HEK293T (cell line): ENCODE measurements at regions not wholly inside any gene's neighbourhood (a gene's known extent, or its start where the extent isn't known, plus 50 kb on each side); places are given as distances from the start of the nearest gene placed in this dataset.

Experiments used
- FOXA1 ChIP-seq: fragments of 450-650 bp; IDR thresholded peaks from 2 replicates; pipeline ENCODE4 v1.6.1; 2016; ENCODE audit warnings: mild to moderate bottlenecking
- SUZ12 ChIP-seq: fragments of 450-650 bp; IDR thresholded peaks from 2 replicates; pipeline ENCODE4 v1.6.1; 2016; ENCODE audit warnings: mild to moderate bottlenecking
- TARDBP ChIP-seq: fragments of 450-650 bp; IDR thresholded peaks from 2 replicates; pipeline ENCODE4 v1.6.1; 2016

DNA sequence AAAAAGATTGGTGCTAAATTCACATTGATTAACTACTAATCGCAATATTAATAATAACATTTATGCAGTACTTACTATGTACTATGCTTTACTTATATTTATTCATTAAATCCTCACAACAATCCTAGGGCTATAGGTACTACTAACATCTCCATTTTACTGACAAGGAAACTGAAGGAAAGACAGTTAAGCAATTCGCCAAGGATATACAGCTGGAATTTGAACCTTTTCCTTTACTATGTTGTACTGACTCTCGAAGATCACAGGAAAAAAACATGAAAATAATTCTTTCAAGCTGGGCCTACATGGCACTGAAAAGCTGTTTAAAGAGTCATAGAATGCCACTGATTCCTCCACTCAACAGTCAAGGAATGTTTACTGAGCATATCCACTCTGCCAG lies 185.4 kb downstream of the IPMK start:
- TF ChIP-seq FOXA1, result no peak
- TF ChIP-seq TARDBP, result no peak
- TF ChIP-seq SUZ12, result no peak
